GM19025 (cell line): ENCODE measurements at regions not wholly inside any gene's neighbourhood (a gene's known extent, or its start where the extent isn't known, plus 50 kb on each side); places are given as distances from the start of the nearest gene placed in this dataset.

ENCODE experiments used
- ATAC-seq: cut with Tn5 transposase; IDR thresholded peaks from one replicate; pipeline ENCODE4 v1.9.1; 2021; ENCODE audit warnings: mild to moderate bottlenecking, low read depth, moderate library complexity; ENCODE audit not compliant: unreplicated experiment

DNA sequence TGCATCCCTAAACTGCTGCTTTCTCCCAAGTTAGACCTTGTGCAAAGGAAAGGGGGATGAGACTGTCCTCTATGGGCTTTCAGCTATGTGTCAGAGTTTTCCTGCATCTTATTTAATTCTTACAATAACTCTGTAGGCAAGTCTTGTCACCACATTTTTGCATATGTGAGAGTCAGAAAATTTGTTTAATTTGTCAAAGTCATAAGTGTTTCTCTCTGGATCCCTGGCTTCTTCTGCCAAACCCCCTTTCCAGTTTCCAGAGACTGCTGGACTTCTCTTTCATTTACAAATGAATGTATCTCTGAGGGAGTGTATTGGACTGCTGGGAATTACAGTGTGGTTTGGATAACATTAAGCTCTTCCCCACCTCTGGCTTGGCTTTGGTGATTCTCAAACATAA is 877.6 kb upstream of the SEL1L start:
- no peak for ATAC-seq

DNA sequence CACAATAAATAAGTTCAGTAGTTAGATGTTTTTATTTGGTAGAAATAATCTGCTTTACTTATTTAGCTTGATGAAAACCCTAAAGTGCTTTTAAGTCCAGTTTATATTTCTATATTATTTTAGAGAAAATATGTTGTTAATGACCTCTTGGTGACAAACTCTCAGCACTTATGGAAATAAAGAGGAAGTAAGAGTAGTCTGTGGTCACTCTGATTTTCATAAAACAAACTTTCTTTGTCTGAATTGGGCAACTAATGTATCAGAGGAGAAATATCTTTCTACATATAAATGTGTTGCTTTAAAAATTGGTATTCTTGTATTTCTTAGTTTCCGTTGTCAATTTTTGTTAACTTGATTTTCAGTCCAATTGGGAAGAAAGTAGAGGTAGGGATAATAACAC is 878.9 kb upstream of the SEL1L start:
- ATAC-seq, result no peak

- peak; percentile 70 for ATAC-seq
Measured at GRCh38 chr14:82414853-82415539, 881.3 kb upstream of the SEL1L start.

GRCh38 chr14:82419933-82420332 is 886.3 kb upstream of the SEL1L start:
- no peak for ATAC-seq

DNA sequence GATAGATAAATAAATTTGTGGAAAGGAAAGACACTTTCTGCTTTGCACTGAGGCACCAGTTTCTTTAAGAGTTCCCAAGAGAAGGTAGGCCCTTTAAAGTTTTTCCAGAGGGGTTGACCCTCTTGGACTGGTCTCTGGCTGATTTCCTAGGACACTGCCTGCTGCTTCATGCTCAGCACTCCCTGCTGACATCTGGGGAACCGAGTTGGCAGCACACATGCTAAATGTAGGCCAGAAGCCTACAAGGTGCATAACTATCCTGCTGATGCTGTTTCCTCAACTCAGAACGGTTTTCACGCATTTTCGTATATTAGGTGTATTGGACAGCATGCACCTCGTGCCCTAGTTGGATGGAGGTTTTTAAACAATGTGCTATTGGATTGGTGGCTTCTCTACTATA is 887.2 kb upstream of the SEL1L start:
- no peak for ATAC-seq

GRCh38 chr14:82421286-82421685 is 887.6 kb upstream of the SEL1L start:
- no peak for ATAC-seq

DNA sequence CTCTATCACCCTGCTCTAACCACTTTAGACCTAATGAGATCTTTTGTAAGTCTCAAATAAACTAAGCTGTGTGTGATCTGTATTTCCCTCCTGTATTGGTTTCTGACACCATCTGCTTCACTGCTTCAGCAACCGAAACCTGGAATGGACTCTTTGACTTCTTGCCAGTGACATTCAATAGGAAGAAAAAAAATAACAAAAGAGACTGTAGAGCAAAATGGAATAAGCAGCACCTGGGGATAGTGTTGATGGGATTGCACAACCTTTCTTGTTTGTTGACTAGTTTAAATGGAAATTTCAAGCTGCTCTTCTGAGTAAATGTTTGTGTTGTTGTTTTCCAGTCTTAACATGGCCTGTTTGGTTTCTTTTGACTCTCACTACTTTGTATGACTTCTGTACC is 888.6 kb upstream of the SEL1L start:
- ATAC-seq, result no peak

- no peak for ATAC-seq
Measured at GRCh38 chr14:82425261-82425660, 891.6 kb upstream of the SEL1L start.

DNA sequence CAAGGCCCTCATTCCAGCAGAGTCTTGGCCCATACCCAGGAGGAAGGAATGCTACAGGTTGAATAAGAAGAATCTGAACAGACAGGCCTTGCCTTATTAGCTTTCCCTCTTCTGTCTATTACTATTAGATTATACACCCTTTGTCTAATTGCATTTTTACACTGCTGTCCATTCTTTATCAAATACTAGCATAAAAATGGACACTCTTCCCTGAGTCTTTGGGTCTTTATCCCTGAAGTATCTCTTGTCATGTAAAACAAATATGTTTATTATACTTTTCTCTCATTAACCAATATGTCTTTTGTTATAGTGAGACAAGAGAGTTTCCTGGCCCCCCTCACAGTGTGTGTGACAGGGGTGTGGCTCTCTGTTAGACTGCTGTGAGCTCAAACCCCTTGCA is 897.4 kb upstream of the SEL1L start:
- no peak for ATAC-seq

DNA sequence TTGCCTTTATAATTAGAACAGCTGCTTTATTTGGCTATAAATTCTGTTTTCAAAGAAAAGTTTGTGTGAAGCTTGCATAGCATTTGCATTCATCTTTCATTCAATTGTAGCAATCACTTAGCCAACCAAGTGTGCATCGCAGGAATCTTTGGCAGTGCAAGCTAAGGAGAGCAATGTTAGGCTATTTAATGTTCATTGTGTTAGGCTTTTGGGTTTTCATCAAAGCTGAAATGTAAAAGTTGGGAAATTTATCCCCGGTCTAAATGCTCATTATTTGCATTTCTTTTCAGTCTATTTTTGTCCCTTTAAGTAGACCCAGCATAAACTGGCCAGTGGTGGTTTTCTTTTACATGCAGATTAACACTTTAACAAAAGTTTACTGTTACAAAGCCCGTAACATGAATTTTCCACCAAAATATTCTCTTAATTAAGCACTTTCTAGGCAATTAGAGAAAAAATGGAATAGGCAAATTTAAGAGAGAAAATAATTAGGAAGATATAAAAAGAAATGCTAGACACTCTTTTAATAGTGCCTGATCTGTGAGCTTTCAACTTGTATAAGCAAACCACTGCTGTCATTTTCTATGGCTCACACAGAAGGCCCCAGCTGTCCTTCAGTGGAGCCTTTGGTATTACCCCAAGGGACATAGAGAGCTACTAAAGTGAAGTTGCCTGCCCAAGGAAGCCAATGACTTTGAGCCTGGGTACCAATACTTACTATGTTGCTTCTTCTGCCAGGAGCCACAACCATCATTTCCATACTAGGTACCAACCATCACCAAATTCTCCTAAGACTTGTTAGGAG is 898.9 kb upstream of the SEL1L start:
- ATAC-seq, result no peak

GRCh38 chr14:82438436-82438835 is 904.8 kb upstream of the SEL1L start:
- no peak for ATAC-seq

DNA sequence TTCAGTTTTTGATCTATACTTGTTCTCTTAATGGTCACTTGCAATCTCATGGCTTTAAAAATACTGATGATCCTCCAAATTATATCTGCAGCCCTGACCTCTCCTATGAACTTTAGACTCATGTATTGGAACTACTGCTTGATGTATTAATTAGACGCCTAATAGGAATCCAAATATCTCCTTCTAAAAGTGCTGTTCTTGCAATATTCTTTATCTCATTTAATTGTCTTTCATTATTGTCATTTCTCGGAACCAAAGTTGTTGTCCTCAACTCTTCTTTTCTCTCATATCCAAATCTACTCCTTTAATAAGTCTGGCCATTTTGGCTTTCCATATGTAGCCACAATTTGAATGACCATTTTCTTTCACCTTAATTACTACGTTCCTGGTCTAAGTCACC is 907.6 kb upstream of the SEL1L start:
- no peak for ATAC-seq

DNA sequence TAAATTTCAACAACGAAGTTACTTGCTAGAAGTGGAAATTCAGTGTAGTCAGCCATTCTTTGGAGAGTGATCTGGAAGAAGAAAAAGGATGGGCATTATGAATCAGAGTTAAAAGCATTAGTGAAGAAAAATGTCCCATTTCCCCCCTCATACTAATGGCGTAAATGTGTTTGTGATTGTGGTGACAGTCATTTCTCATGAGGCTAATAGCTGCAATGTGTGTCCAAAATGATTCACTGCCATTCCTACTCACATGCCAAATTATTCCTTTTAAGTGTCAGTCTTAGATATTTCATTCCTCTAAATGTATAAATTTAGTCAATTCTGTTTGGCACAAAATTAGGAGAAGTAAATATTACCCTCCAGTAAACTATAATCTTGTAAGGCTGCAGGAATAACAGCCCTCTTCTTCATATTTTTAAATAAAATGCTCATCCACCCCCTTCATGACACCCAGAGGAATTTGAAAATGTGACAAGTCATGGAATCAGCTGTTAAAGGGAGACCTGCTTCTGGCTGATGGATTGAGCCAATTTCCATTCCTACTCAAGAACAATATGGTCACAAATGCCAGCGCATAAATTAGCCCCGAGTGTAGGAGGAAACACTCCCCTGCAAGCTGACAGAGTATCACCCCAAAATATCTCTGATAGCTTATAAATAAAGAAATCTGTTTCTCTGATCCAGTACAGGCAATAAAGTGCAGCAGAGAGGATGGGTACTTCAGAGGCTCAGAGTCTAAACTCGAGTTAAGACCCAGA is 912.3 kb upstream of the SEL1L start:
- ATAC-seq, result no peak

- no peak for ATAC-seq
Measured at GRCh38 chr14:82447586-82447985, 913.9 kb upstream of the SEL1L start.

GRCh38 chr14:82449926-82450468 is 916.3 kb upstream of the SEL1L start:
- no peak for ATAC-seq

DNA sequence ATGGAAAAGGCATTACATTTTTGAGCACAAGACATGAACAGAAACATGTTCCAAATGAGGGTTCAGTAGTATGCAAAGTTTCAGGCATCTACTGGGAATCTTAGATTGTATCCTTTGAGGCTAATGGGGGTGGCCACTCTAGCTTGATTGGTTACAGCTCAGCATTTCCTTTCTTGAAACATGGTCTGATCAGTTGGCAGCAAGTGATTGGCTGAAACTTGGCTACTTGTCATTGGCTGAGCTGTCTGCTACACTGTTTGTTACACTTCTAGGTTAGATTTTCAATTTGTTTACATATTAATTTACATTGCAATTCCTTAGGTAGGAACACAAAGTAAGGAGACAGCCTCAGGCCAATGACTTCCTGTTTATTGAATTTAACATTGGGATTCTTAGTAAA is 918.0 kb upstream of the SEL1L start:
- no peak for ATAC-seq

DNA sequence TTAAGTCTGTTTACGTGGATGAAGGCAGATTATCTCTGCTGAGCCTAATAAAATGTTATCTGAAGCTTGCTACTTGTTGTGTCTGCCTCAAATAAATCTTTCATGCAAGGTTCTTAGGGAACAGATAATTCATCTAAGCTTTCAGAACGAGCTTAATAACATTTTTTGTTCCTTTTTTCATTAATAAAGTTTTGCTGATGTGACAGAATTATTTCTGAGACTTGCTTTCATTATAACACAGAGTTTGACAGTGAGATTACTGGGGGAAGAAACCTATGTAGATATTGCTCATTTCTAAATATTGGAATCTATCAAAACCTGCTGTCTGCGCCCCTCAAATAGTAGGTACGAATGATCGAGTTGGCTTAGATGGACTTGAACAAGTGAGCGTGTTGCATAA is 948.7 kb upstream of the SEL1L start:
- ATAC-seq, result no peak

DNA sequence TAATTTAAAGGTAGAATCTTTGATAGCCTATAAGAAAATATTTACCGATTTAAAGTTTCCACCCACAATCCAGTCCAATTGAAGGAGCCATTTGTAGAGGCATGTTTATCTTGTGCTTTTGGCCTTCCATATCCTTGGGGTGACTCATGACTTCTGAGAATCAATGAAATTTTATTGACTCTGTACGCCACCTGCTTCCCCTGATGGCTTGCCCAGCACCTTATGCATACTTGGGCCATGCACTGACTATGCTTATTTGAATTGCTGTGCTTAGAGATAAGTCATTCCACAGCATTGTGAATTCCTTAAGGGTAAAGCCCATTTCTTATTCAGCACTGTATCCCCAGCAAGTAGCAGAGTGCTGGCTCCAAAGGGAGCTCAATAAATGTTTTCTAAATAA is 954.8 kb upstream of the SEL1L start:
- ATAC-seq, result no peak

DNA sequence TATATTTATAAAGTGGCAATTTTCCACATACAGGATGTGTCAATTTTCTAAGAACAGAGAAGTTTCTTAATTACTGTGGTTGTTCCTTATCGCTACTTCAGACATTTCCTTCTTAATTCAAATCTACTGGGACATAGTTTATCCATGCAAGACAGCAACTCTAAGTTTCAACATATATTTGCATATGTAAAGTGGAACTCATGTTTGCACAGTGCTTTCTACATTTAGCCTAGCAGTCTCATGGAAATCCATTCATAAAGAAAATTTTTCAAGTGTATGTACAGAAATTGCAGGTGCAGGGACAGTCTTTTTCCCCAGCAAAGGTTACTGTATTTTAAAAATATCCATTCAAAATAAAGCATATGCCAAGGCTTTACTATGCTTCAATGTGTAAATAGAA is 956.7 kb upstream of the SEL1L start:
- no peak for ATAC-seq

- no peak for ATAC-seq
Measured at GRCh38 chr14:82492157-82492556, 958.5 kb upstream of the SEL1L start.

DNA sequence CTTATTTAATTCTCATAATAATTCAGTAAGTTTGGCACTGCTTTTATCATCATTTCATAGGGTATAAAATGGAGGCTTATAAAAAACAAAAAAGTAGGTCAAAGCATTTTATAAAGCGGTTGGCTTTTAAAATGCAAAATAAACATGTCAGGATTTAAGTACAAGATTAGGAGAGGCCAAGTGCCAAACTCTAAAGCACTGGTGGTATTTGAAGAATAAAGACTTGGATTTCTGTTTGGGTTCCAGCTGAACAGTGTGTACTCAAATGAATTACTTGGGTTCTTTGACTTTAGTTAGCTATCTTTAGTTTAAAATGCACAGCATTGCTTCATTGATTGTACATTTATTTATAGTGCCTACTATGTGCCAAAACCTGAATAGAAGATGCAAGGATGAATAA is 966.6 kb upstream of the SEL1L start:
- ATAC-seq, result no peak
